CD4-positive, alpha-beta T cell treated with Interleukin-12 subunit alpha and Interleukin-12 subunit beta, for 1 hour (primary cell): ENCODE measurements at regions not wholly inside any gene's neighbourhood (a gene's known extent, or its start where the extent isn't known, plus 50 kb on each side); places are given as distances from the start of the nearest gene placed in this dataset.

Experiments
- DNase-seq: peaks from one replicate; pipeline ENCODE4 v3.0.0-alpha.2; 2020

DNA sequence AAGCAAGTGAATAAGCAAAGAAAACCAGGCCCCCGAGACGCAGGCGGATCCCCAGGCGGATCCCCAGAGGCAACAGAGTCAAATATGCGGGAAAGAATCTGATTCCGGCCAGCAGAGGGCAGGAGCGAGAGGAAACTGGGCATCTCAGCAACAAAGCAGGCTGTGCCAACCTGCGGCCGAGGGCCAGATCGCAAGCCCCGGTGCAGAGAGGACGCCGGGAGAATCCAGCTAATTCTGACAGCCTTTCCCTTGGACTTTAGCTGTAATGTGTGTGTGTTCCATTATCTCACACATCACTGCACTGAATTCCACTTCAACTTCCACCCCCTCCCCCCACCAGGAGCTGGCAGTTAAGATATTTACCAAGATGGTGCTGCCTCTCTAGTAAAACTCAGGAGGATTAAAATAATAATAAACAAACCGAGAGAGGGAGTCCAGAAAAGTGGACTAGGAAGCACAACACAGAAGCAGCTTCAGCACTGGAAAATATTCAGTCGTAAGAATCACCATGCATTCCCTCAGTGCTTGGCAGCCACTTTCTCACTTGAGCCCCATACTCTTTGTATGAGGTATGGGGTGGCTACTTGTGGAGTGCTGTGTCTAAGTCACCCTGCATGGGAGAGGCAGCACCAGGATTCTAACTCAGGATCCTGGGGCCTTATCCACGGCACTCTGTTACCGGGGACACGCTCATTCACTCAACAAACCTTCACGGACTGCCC lies 66.2 kb upstream of the SNX9 start:
- peak; percentile 81 for DNase-seq

DNA sequence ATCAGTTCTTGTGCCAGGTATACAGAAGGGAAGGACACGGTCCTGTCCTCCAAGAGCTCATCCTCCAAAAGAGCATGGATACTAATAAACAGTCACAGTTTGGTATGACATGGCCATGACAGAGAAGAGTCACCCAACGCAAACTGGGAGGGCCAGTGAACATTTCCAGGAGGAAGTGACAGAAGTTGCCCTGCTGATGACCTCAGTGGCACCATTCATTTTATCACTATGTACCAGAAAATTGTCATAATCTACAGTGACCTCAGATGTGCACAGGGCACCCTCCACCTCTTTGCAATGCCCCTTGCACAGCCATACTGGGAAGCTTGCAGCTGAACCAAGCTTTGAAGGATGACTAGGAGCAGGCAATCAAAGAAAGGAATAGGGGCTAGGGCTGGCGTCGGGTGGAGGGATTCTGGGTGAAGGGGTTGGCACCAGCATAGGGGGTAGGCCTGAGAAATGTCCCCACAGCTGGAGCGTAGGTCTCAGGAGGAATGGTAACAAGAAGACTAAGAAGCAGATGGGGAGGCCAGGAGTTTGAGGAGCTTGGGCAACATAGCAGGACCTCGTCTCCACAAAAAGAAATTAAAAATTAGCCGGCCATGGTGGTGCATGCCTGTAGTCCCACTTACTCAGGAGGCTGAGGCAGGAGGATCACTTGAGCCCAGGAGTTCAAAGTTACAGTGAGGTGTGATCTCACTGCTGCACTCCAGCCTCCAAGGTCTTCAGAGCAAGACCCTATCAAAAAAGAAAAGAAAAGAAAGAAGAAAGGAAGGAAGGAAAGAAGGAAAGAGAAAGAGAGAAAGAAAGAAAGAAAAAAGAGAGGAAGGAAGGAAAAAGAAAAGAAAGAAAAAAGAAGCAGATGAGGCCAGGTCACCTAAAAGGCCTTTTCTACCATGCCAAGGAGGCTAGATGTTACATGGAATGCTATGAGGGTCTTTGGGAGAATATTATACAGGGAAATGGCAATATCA lies 65.3 kb upstream of the SNX9 start:
- no peak for DNase-seq

GRCh38 chr6:157758516-157759023 lies 64.5 kb upstream of the SNX9 start:
- no peak for DNase-seq

DNA sequence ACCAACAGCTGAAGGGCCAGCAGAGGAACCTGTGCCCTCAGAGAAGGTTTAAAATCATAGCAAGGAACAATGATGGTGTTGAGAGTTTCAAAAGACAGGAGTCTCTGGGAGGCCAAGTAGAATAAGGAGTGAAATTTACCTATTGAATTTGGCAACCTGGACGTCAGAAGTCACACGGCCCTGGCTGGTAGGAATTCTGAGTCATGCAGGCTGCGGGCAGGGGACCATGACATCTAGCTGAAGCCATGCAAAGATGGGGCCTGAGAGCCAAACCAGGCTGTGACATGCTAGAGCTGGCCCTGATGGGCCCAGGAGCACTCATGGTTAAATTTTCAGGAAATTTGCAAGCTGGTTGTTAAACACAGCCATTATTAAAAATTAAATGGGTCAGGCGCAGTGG lies 64.0 kb upstream of the SNX9 start:
- DNase-seq = no peak

DNA sequence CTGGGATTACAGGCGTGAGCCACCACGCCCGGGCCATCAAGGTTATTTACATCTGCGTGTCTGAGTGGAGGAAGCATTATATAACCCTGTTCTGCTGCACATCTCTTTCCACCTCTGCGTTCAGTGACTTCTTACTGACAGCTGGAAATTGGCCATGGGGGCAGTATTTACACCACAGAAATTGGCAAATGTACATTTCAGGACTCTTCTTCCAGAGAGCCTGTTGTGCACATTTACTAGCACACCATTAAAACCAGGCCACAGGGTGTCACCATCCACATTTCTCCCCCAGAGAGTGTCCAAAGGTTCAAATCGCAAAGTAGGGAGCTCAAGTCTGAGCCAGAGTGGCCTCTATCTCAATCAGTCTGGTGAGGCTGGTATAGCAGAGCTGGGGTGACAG lies 62.9 kb upstream of the SNX9 start:
- DNase-seq = no peak

DNA sequence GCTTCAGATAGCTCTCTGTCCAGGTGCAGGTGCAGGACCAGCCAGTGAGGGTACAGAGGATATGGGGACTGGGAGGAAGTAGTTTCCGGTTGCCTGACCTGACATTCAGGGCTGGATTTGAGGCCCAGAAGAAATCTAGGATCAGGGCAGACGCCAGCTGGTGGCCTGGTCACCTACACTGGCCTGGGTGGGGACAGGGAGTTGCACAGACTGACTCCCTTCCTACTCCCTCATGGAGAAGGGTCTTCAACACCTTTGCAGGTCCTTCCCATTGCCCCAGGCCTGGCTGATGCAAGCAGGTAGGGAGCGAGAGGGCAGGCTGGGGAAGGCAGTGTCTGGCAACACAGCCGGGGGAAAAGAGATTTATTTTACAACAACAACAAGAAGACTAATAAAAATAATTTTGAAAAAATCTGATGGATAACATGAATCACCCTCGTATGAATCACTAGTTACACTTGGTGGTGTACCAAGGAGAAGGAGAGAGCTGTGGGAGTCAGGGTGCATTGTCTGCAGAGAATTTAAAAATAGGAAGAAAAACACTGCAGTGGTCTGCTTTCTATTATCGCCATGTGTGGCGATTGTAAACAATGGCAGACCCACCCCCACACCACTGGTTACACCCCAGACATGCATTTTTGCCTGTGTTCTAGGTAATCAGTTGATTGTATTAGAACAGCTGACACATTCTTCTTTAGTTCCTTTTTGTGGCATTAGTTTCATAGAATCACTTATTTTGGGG lies 62.3 kb upstream of the SNX9 start:
- DNase-seq = no peak

- DNase-seq = peak; percentile 55
These were observed 61.6 kb upstream of the SNX9 start for GRCh38 chr6:157761331-157761921.

- DNase-seq = no peak
These were observed 61.1 kb upstream of the SNX9 start for GRCh38 chr6:157761926-157762325.

GRCh38 chr6:157762636-157763035 lies 60.4 kb upstream of the SNX9 start:
- DNase-seq = peak; percentile 23

DNA sequence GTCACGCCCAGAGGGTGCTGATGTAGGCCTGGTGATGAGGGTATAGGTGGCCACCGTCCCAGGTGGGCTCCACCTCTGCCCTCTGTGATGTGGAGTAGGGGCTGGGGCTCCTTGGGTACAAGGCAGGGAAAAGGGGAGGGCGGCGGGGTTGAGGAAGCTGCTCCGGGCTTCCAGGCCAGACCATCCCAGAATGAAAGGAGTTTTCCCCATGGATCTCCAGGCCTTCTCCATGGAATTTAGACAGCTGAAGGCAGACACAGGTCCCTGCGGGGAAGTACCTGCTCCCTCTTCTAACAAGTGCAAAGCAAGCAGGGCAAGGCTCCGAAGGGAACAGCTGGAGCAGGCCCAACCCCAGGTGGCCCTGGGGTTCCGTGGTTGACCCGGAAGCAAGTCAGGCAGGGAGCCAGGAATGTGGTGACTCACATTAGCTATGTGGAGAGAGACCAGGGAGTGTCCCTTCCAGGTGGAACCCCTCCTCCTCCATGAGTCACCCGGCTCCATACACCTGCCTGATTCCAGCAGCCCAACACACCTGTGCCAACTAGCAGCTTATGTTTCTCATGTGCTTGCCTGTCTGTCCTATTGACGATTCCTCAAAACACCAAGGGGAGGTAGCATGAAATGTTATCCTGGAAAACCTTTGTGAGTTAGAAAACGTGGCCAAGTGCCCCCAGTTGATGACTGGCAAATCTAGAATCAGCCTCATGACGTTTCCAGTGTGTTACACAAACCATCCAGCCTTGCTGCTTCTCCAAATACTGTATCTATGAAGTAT lies 59.7 kb upstream of the SNX9 start:
- no peak for DNase-seq

- DNase-seq = no peak
These were observed 59.2 kb upstream of the SNX9 start for GRCh38 chr6:157763904-157764177.

GRCh38 chr6:157764178-157765068 lies 58.6 kb upstream of the SNX9 start:
- DNase-seq = peak; percentile 82

DNA sequence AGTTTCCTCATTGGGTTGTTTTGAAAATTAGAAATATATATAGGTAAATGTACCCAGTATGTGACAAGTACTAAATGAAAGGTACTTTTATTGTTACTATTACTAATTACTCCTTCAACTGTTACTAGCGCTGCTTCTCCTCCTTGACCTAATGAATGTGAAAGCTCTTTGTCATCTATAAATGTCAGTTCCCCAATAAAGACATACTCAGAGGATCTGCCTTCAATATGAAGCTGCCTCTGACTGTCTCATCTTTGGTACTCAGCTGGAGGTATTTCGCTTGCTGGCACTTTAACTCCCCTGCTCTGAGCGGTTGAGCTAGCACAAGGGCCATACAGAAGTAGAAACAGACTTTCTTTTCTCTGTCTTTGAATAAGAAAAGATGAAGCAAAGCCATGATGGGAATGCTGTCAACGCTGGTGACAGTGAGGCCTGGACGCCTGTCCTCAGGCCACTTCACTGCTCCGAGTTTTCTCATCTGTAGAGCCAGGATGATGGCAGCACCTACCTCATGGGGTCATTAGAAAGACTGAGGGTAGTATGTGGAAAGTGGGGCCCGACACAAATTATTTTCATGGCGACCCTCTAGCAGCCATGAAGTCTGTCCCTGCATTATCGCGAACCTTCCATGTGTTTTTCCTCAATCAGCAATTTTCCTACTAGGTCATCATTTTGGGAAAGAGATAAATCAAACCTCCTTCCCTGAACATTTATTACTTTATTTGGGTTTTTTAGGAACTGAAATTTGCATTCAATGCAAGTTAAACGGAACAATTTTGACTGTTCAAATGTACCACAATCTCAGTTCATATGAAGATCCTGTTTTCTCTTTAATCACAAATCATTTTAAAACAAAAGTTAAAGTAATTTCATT lies 55.9 kb upstream of the SNX9 start:
- DNase-seq = no peak

- no peak for DNase-seq
These were observed 55.3 kb upstream of the SNX9 start for GRCh38 chr6:157767775-157768156.

GRCh38 chr6:157768304-157768703 lies 54.7 kb upstream of the SNX9 start:
- no peak for DNase-seq

- DNase-seq = no peak
These were observed 54.0 kb upstream of the SNX9 start for GRCh38 chr6:157768863-157769551.

- no peak for DNase-seq
These were observed 53.1 kb upstream of the SNX9 start for GRCh38 chr6:157769776-157770426.

DNA sequence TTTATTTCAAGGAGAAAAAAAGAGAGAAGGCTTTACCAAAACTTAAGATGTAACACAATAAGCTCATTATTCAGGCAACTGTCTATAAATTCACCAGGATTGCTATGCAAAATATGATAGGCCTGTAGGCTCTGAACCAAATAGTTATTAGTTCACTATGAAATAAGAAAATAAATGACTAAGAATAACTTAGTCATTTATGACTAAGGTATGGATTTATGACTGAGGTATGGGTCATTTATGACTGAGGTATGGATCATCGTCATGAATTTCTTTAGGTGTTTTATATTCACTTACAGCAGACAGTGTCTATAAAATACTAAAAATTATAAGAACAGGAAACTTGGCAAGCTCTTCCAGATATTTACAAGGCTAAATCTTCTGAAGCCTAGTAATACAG lies 52.1 kb upstream of the SNX9 start:
- DNase-seq = no peak

DNA sequence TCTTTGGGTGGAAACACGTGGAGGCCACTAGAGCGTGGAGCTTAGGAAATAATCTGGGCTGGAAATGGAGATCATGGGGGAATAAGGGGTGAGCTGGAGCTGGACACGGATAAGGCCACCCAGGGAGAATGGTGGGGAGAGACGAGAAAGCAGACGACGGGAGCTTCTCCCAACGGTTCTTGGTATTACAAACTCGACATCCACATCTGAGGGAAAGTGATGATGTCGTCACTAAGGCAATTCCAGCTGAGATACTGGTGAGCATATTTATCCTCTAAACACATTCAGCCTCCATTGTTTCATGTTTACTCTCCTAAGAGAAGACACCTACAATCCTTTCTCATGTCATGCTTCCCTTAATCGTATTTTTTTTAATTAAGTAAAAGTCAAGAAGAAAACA lies 50.2 kb upstream of the SNX9 start:
- no peak for DNase-seq
